Ovary (tissue), 7 donors: ENCODE measurements at regions not wholly inside any gene's neighbourhood (a gene's known extent, or its start where the extent isn't known, plus 50 kb on each side); places are given as distances from the start of the nearest gene placed in this dataset.
"Not testable (repeated sequence)": the region's sequence is repeated elsewhere in the genome, so short reads cannot be mapped to it uniquely, and the experiment has no call there.

ENCODE experiments used
- DNase-seq, 5 donors: peaks; one replicate each; pipeline ENCODE4 v3.0.0-alpha.2; 2019 to 2020
- H3K27ac ChIP-seq, 2 donors: fragments of 200-600 bp; one replicate each; pipeline versions ENCODE4 v1.5.1 to v1.8.0; 2019 to 2022
- H3K27me3 ChIP-seq: fragments of 200-600 bp; one replicate; pipeline ENCODE4 v1.8.0; 2022
- H3K36me3 ChIP-seq: fragments of 200-600 bp; sonication (generic); one replicate; pipeline ENCODE4 v1.5.1; 2019
- H3K4me1 ChIP-seq: one replicate; pipeline ENCODE4 v1.8.1; 2013; ENCODE audit warnings: mild to moderate bottlenecking, moderate library complexity; ENCODE audit not compliant: insufficient read depth
- H3K4me3 ChIP-seq: fragments of 200-600 bp; sonication (generic); one replicate; pipeline ENCODE4 v1.5.1; 2017
- H3K9me3 ChIP-seq, 2 donors: fragments of 200-600 bp in 1 of 2; sonication (generic) in 1 of 2; one replicate each; pipeline versions ENCODE4 v1.5.1 to v1.8.1; 2013 to 2019; ENCODE audit warnings: mild to moderate bottlenecking in 1 of 2, moderate library complexity in 1 of 2
- CTCF ChIP-seq, 3 donors: fragments of 450-650 bp in 2 of 3; fragments of 200-600 bp in 1 of 3; IDR thresholded peaks; one replicate each; pipeline versions ENCODE4 v1.5.1 to v1.8.0; 2016 to 2022; ENCODE audit warnings: antibody characterized with exemption in 3 of 3, mild to moderate bottlenecking in 1 of 3
- EP300 ChIP-seq: sonication (generic); formaldehyde crosslinking; IDR thresholded peaks from one replicate; pipeline ENCODE4 v1.6.1; 2017; ENCODE audit warnings: antibody characterized with exemption
- POLR2A ChIP-seq: fragments of 450-650 bp; IDR thresholded peaks from one replicate; pipeline ENCODE4 v1.6.1; 2017; ENCODE audit warnings: antibody characterized with exemption, mild to moderate bottlenecking, moderate library complexity
- WGBS, 3 donors: extraction: QIAGEN DNeasy Blood & Tissue Kit in 1 of 3; methylation state at CpG; one replicate each; pipeline versions ENCODE4 v1.1.5 to v1.1.7; 2013 to 2017; 5-methylcytosine and 5-hydroxymethylcytosine counted together
- intact Hi-C, 4 donors: fragments of 100-400 bp; cut with DNase I; formaldehyde crosslinking; loops; one replicate each; pipeline versions ENCODE4 v1.11.0 to v1.15.1; 2022 to 2023
- donor health status: DM: no; HTN: no; CAD: no; lungs with moderate emphysema.
- donor health status: DM: no; HTN: no; CAD: no.
- donor health status: Bipolar disorder and iron deficiency.
- donor health status: DM: no; HTN: no; CAD: no.
- donor health status: DM: yes; HTN: yes; CAD: no.

- Histone ChIP-seq H3K9me3 (no peaks in the 10 kb centered on the region), H3K4me1 (no peaks in the 10 kb centered on the region), H3K36me3 (no peaks in the 10 kb centered on the region), H3K4me3 (no peak overlapping the region), H3K27ac (no peak overlapping the region), H3K27me3 (no peaks in the 10 kb centered on the region)
- DNase-seq: no peak
- 84 to 88% (median 85%) methylated on average over 7 of the region's 7 CpGs for WGBS, 3 donors
- intact Hi-C loops: no loop called here
- no peak for TF ChIP-seq POLR2A
- no peak for TF ChIP-seq EP300
- no peak for TF ChIP-seq CTCF (IDR thresholded peaks at IDR 0.05)
Observed at GRCh38 chr4:177519481-177520260, 77.4 kb upstream of the AGA start.

- Histone ChIP-seq H3K4me3 (no peak overlapping the region), H3K9me3 (no peaks in the 10 kb centered on the region), H3K27ac (no peak overlapping the region), H3K4me1 (no peaks in the 10 kb centered on the region), H3K36me3 (no peaks in the 10 kb centered on the region), H3K27me3 (no peaks in the 10 kb centered on the region)
- TF ChIP-seq CTCF (IDR thresholded peaks at IDR 0.05) (no peak), POLR2A (no peak), EP300 (no peak)
- no peak for DNase-seq
- 79 to 90% (median 89%) methylated on average over 5 of the region's 5 CpGs for WGBS, 3 donors
- intact Hi-C loops: no loop called here
Observed at GRCh38 chr4:177528620-177529019, 86.4 kb upstream of the AGA start.

- Histone ChIP-seq H3K27me3 (no peaks in the 10 kb centered on the region), H3K36me3 (no peaks in the 10 kb centered on the region), H3K27ac (no peak overlapping the region), H3K9me3 (no peaks in the 10 kb centered on the region), H3K4me3 (no peak overlapping the region), H3K4me1 (no peaks in the 10 kb centered on the region)
- intact Hi-C loops: no loop called here
- no peak for DNase-seq
- no peak for TF ChIP-seq EP300
- TF ChIP-seq POLR2A: no peak
- TF ChIP-seq CTCF (IDR thresholded peaks at IDR 0.05): no peak
- 70 to 76% (median 70%) methylated on average over 1 of the region's 1 CpG for WGBS, 3 donors
Observed at GRCh38 chr4:177530561-177530960, 88.3 kb upstream of the AGA start.

- no peaks in the 10 kb centered on the region for H3K4me1 ChIP-seq
- no peaks in the 10 kb centered on the region for H3K27me3 ChIP-seq
- TF ChIP-seq POLR2A (no peak), CTCF (IDR thresholded peaks at IDR 0.05) (no peak), EP300 (no peak)
- 81 to 86% (median 84%) methylated on average over 2 of the region's 2 CpGs for WGBS, 3 donors
- H3K36me3 ChIP-seq: no peaks in the 10 kb centered on the region
- intact Hi-C loops: no loop called here
- H3K4me3 ChIP-seq: no peak overlapping the region
- H3K9me3 ChIP-seq: no peaks in the 10 kb centered on the region
- DNase-seq: no peak
- H3K27ac ChIP-seq: no peak overlapping the region
Observed at GRCh38 chr4:177532358-177532757, 90.1 kb upstream of the AGA start.

- H3K36me3 ChIP-seq, DNase-seq, H3K4me3 ChIP-seq, H3K4me1 ChIP-seq, H3K27me3 ChIP-seq, intact Hi-C loops, H3K9me3 ChIP-seq, H3K27ac ChIP-seq: not testable (repeated sequence)
- 70 to 87% (median 86%) methylated on average over 3 of the region's 3 CpGs for WGBS, 3 donors
Observed at GRCh38 chr4:177534841-177535240, 92.6 kb upstream of the AGA start.
